Sigmoid colon (tissue), 6 donors: ENCODE measurements at regions not wholly inside any gene's neighbourhood (a gene's known extent, or its start where the extent isn't known, plus 50 kb on each side); places are given as distances from the start of the nearest gene placed in this dataset.

Source experiments
- DNase-seq: peaks from one replicate; pipeline ENCODE4 v3.0.0-alpha.2; 2019
- H3K27ac ChIP-seq, 4 donors: fragments of 200-600 bp; sonication (generic); one replicate each; pipeline ENCODE4 v1.5.1; 2016 to 2019; ENCODE audit warnings: mild to moderate bottlenecking in 1 of 4
- H3K27me3 ChIP-seq, 3 donors: fragments of 200-600 bp; sonication (generic); one replicate each; pipeline ENCODE4 v1.5.1; 2019; ENCODE audit warnings: mild to moderate bottlenecking in 1 of 3
- H3K36me3 ChIP-seq, 4 donors: fragments of 200-600 bp; sonication (generic); one replicate each; pipeline ENCODE4 v1.5.1; 2016 to 2019
- H3K4me1 ChIP-seq, 4 donors: fragments of 200-600 bp; sonication (generic); one replicate each; pipeline ENCODE4 v1.5.1; 2017 to 2019
- H3K4me3 ChIP-seq, 4 donors: fragments of 200-600 bp; sonication (generic); one replicate each; pipeline ENCODE4 v1.5.1; 2017 to 2019; ENCODE audit warnings: mild to moderate bottlenecking in 2 of 4, moderate library complexity in 1 of 4
- H3K9me3 ChIP-seq, 4 donors: fragments of 200-600 bp in 3 of 4; sonication (generic) in 3 of 4; one replicate each; pipeline versions ENCODE4 v1.5.1 to v1.6.1; 2013 to 2019
- CTCF ChIP-seq, 4 experiments: fragments of 450-650 bp in 3 of 4; fragments of 200-600 bp in 1 of 4; IDR thresholded peaks; one replicate each; pipeline ENCODE4 v1.5.1; 2016 to 2019; ENCODE audit warnings: antibody characterized with exemption in 4 of 4, mild to moderate bottlenecking in 3 of 4, moderate library complexity in 2 of 4
- EP300 ChIP-seq, 4 donors: sonication (generic); formaldehyde crosslinking; IDR thresholded peaks; one replicate each; pipeline ENCODE4 v1.6.1; 2017; ENCODE audit warnings: antibody characterized with exemption in 4 of 4
- POLR2A ChIP-seq, 2 donors: fragments of 450-650 bp; IDR thresholded peaks; one replicate each; pipeline ENCODE4 v1.6.1; 2016; ENCODE audit warnings: antibody characterized with exemption in 2 of 2, mild to moderate bottlenecking in 2 of 2, moderate library complexity in 2 of 2
- POLR2AphosphoS5 ChIP-seq, 4 donors: sonication (generic); formaldehyde crosslinking; IDR thresholded peaks; one replicate each; pipeline ENCODE4 v1.6.1; 2017; ENCODE audit warnings: antibody characterized with exemption in 4 of 4
- WGBS, 2 donors: extraction: QIAGEN DNeasy Blood & Tissue Kit; methylation state at CpG; one replicate each; pipeline ENCODE4 v1.1.7; 2013; 5-methylcytosine and 5-hydroxymethylcytosine counted together
- intact Hi-C: fragments of 100-400 bp; cut with DNase I; formaldehyde crosslinking; loops from one replicate; pipeline ENCODE4 v1.15.1; 2023
- donor health status: healthy with polysubstance abuse.
- donor health status: healthy.

GRCh38 chr6:22017766-22018165, 279.1 kb downstream of the PRL start:
- H3K4me1 ChIP-seq, result peaks cover 0 to 15% (median 5%) of the 10 kb centered on the region in 4 donors
- H3K27me3 ChIP-seq, result no peaks in the 10 kb centered on the region
- no peak for DNase-seq
- no peak overlapping the region for H3K27ac ChIP-seq
- intact Hi-C loops, result no loop called here
- no peak overlapping the region for H3K4me3 ChIP-seq
- H3K36me3 ChIP-seq, result peaks cover 0 to 11% (median 0%) of the 10 kb centered on the region in 4 donors
- TF ChIP-seq CTCF (IDR thresholded peaks at IDR 0.05), result no peak
- TF ChIP-seq POLR2A (IDR thresholded peaks at IDR 0.05), result no peak
- no peak for TF ChIP-seq POLR2AphosphoS5 (IDR thresholded peaks at IDR 0.05)
- TF ChIP-seq EP300 (IDR thresholded peaks at IDR 0.05), result no peak
- WGBS, 2 donors, result 78 to 90% methylated on average over 4 of the region's 4 CpGs
- H3K9me3 ChIP-seq, result no peaks in the 10 kb centered on the region

- intact Hi-C loops, result no loop called here
- Histone ChIP-seq H3K4me3 (no peak overlapping the region), H3K4me1 (peaks cover 0 to 15% (median 5%) of the 10 kb centered on the region in 4 donors), H3K9me3 (no peaks in the 10 kb centered on the region), H3K36me3 (peaks cover 0 to 11% (median 0%) of the 10 kb centered on the region in 4 donors), H3K27me3 (no peaks in the 10 kb centered on the region), H3K27ac (no peak overlapping the region)
- WGBS, 2 donors, result 94 to 95% methylated on average over 5 of the region's 5 CpGs
- DNase-seq, result no peak
- no peak for TF ChIP-seq CTCF (IDR thresholded peaks at IDR 0.05)
- no peak for TF ChIP-seq EP300 (IDR thresholded peaks at IDR 0.05)
- TF ChIP-seq POLR2AphosphoS5 (IDR thresholded peaks at IDR 0.05), result no peak
- no peak for TF ChIP-seq POLR2A (IDR thresholded peaks at IDR 0.05)
Measured at GRCh38 chr6:22019857-22020256, 277.0 kb downstream of the PRL start.

GRCh38 chr6:22020299-22021003, 276.4 kb downstream of the PRL start:
- Histone ChIP-seq H3K9me3 (no peaks in the 10 kb centered on the region), H3K27me3 (no peaks in the 10 kb centered on the region), H3K4me1 (peaks cover 0 to 20% (median 9%) of the 10 kb centered on the region in 4 donors), H3K4me3 (no peak overlapping the region), H3K27ac (no peak overlapping the region), H3K36me3 (peaks cover 0 to 11% (median 0%) of the 10 kb centered on the region in 4 donors)
- 52 to 66% methylated on average over 5 of the region's 5 CpGs for WGBS, 2 donors
- TF ChIP-seq EP300 (IDR thresholded peaks at IDR 0.05) (no peak), POLR2AphosphoS5 (IDR thresholded peaks at IDR 0.05) (no peak), POLR2A (IDR thresholded peaks at IDR 0.05) (no peak), CTCF (IDR thresholded peaks at IDR 0.05) (no peak)
- DNase-seq, result no peak
- intact Hi-C loops, result loop anchor here (1.0 kb wide), 1 partner anchor 65 kb away; no protein-coding TSS in a partner anchor

- 85 to 87% methylated on average over 1 of the region's 1 CpG for WGBS, 2 donors
- Histone ChIP-seq H3K27me3 (no peaks in the 10 kb centered on the region), H3K36me3 (peaks cover 0 to 11% (median 0%) of the 10 kb centered on the region in 4 donors), H3K27ac (no peak overlapping the region), H3K4me3 (no peak overlapping the region), H3K4me1 (peaks cover 0 to 34% (median 22%) of the 10 kb centered on the region in 4 donors), H3K9me3 (no peaks in the 10 kb centered on the region)
- TF ChIP-seq CTCF (IDR thresholded peaks at IDR 0.05) (no peak), EP300 (IDR thresholded peaks at IDR 0.05) (no peak), POLR2A (IDR thresholded peaks at IDR 0.05) (no peak), POLR2AphosphoS5 (IDR thresholded peaks at IDR 0.05) (no peak)
- intact Hi-C loops, result loop anchor here (1.0 kb wide), 1 partner anchor 67 kb away; no protein-coding TSS in a partner anchor
- DNase-seq, result no peak
Measured at GRCh38 chr6:22021966-22022365, 274.9 kb downstream of the PRL start.
